NAMALWA (cell line): ENCODE measurements at regions not wholly inside any gene's neighbourhood (a gene's known extent, or its start where the extent isn't known, plus 50 kb on each side); places are given as distances from the start of the nearest gene placed in this dataset.

Source experiments
- DNase-seq: peaks from one replicate; pipeline ENCODE4 v3.0.0-alpha.2; 2015; ENCODE audit warnings: low spot score

DNA sequence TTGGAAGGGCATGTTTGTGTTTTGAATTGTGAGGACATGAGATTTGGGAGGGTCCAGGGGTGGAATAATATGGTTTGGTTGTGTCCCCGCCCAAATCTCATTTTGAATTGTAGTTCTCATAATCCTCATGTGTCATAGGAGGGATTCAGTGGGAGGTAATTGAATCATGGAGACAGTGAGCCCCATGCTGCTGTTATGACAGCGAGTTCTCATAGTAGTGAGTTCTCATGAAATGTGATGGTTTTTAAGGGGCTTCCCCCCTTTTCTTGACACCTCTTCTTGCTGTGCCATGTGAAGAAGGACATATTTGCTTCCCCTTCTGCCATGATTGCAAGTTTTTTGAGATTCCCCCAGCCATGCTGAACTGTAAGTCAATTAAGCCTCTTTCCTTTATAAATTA is 260.0 kb downstream of the DUSP6 start:
- no peak for DNase-seq

DNA sequence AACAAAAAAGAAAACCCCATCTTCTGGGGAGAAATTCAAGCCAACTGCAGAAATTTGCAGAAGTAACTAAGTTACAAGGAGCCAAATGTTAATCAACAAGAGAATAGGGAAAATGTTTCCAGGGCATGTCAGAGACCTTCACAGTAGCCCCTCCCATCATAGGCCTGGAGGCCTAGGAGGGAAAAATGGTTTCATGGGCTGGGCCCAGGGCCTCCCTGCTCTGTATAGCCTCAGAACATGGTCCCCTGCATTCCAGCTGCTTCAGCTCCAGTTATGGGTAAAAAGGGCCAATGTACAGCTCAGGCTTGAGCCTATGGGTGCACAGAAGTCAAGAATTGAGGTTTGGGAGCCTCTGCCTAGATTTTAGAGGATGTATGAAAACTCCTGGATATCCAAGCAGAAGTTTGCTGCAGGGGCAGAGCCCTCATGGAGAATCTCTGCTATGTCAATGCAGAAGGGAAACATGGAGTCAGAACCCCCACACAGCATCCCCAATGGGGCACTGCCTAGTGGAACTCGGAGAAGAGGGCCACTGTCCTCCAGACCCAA is 260.9 kb downstream of the DUSP6 start:
- DNase-seq = no peak

GRCh38 chr12:89089264-89089663 is 263.0 kb downstream of the DUSP6 start:
- DNase-seq = no peak

GRCh38 chr12:89087876-89088275 is 264.4 kb downstream of the DUSP6 start:
- no peak for DNase-seq

DNA sequence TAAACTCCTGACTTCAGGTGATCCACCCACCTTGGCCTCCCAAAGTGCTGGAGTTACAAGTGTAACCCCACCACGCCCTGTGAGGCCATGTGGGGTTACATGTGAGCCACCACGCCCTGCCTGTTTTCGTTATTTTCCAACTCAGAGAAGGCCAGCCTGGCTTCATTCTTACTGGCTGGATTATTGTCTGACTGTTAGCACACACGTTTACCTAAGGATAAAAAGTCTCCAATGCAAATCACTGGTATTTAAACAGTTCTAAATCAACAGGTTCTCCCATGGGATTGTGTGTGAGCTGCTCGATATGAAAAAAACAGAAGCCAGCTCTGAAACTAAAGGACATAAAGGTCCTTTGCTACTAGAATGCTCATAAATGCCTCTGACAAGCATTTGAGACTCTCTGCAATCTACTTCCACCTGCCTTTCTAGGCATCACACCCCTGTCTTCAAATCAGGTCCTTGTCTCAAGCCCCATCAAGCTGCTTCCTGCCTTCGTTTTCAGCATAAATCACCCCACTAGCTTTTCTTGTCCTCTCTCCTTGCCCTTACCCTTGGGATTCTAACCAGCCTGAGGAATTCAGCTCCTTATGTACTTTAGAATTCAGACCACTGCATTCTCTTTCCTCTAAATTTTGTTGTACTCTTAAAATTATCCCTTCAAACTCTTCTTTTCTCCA is 265.0 kb downstream of the DUSP6 start:
- no peak for DNase-seq

DNA sequence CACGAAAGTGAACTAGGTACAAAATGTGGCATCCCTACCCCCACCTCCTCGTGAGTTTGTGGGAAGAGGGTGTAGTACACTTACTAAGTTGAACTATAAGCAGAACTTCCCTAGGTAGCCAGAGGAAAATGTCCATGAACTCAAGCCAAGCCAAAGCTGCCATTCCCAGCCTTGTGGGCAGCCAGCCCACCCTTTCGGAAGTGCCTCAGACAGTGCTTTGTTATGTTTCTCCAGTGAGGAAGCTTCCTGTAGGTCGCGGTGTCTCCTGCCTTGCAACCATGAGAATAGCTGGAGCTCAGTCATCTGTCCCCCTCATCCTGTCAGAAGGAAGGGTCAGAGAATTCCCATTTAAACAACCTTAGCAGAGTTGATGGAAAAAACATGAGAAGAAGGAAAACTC is 266.9 kb downstream of the DUSP6 start:
- no peak for DNase-seq

DNA sequence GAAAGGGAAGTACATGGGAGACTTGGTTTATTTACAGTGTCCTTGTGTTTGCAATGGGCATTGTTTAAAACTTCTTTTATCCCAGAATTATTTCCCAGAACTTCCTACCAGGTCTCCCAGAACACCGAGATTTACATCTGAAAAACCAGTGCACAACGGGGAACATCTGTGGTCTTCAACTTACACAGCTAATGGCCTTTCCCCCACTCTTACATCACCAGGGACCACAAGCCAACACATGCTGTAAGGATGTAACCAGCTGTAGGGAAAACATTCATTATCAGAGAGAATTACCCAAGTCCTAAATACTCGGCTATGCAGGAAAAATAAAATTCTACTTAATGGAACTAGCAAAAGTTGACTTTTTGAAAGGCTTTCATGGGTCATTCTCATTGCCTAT is 267.6 kb downstream of the DUSP6 start:
- DNase-seq = no peak

GRCh38 chr12:89083491-89083890 is 268.8 kb downstream of the DUSP6 start:
- DNase-seq = no peak

GRCh38 chr12:89082370-89082753 is 269.9 kb downstream of the DUSP6 start:
- no peak for DNase-seq

DNA sequence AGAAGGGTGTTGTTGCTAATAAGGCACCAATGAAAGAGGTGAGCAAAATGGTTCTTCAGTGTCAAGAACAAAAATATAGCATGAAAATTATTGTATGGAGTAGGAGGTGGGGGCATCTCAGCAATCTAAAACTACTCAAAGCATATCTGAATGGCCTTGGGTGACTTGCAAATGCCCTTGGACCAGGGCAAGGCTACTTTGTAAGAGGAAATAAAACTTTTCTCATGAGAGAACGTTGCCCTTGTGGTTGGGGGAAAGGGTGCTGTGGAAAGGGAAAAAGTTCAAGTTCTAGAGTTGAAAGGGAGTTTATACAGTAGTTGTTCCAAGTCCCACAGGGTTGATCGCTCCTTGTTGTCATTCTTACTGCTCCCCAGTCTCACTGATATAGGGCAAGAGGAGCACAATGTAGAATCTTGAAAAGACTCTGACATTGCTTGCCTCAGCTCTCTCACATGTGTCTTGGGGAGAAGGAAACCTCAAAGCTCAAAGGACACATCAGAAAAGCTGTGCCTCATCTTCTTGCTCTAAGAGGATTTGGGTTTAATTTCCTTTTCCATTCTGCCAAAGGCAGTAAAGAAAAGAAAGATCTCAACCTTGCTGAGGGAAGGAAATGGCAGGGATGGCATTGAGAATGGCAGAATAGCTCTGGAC is 270.5 kb downstream of the DUSP6 start:
- DNase-seq = no peak

DNA sequence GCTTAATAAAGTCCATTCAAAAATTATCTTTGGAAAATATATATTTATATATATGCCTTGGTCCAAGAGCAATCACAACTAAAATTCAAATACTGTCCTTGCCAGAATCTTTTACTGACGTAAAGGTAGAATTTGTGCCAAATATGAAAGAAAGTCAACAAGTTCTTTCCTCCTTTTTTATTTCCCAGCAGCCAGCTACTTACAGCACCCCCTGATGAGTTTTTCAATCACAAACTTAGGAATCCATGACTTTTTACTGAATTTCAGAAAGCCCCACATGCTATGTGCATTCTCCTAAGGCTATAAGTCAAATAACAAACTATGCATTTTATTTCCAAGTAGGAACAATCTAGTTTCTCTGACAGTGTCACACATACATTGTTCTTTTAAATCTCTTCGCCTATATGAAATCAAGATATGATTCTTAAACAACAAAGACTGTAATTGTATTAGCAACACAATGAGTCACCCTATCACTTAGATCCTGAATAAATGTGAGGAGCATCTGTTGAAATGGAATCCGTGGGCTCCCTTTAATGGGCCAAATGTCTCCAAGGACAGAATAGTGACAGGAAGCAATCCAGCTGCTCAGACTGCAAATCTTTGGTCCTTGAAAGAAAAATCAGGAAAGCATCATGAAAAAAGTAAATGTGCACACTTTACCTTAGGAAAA is 271.4 kb downstream of the DUSP6 start:
- DNase-seq = no peak

DNA sequence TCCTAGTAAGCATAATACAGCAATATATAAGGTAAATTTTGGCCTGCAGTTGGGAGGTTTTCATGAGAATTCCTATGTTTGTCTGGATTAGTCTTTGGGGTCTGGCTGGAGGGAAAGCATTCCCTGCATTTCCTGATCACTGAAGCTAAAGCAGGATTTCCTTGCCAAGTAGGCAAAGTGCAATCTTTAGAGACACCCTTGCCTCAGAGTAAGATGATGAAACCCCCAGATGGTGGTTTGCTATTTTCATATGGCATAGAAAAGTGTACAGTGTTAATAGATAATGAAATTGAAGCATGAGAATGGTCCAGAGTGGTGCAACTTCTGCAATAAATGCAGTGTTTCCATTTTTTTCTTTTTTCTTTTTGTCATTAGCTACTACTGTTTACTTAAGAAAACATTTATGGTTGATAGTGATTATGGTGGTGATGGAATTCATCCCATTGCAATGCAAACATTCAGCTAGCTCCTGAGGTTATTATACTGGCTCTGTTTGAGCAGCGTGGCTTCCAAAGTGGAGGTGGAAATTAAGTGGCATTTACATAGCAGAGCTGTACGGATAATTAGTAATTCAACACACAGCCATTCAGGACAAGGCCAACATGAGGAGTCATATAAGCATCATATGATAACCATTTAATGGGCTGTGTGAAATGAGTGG is 276.3 kb downstream of the DUSP6 start:
- DNase-seq = no peak

- DNase-seq = no peak
Measured at GRCh38 chr12:89073659-89074058, 278.6 kb downstream of the DUSP6 start.

GRCh38 chr12:89073027-89073398 is 279.3 kb downstream of the DUSP6 start:
- DNase-seq = no peak

GRCh38 chr12:89072294-89073026 is 279.8 kb downstream of the DUSP6 start:
- DNase-seq = no peak

DNA sequence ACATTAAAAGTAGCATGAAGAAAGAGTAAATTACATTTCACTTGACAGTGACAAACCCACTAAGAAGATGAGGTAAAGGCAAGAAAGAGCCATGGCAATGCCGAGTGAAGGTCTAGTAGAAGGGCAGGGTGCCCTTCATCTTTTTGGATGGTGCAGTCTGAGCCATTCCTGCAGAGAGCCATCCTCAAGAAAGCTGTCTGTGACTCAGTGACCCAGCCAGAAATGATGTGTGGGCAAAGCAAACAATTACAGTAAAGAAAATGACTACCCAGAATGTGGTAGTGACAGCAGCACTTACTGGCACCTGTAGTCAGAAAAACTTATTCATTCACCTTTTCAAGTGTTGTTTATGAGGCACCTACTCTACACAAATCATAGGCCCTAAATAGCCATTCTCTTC is 281.7 kb downstream of the DUSP6 start:
- no peak for DNase-seq

- no peak for DNase-seq
Measured at GRCh38 chr12:89069431-89069830, 282.9 kb downstream of the DUSP6 start.

GRCh38 chr12:89067421-89068187 is 284.7 kb downstream of the DUSP6 start:
- DNase-seq = no peak

DNA sequence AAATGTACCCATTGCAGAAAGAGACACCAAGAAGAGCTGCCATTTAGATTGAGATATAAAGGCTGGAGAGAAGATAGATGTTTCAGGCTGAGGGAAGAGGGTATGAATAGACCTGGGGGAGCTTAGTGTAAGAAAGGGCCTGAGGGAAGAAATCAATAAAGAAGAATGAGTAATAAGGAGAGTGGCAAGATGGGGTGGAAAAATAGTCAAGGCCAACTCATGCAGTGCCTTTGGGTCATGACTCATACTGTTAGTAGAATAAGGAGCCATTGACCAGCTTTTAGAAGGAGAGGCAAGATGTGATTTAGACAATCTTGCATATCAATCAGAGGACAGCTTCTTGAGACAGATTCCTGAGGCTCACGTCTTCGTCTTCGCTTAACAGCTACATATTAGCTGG is 287.5 kb downstream of the DUSP6 start:
- no peak for DNase-seq

DNA sequence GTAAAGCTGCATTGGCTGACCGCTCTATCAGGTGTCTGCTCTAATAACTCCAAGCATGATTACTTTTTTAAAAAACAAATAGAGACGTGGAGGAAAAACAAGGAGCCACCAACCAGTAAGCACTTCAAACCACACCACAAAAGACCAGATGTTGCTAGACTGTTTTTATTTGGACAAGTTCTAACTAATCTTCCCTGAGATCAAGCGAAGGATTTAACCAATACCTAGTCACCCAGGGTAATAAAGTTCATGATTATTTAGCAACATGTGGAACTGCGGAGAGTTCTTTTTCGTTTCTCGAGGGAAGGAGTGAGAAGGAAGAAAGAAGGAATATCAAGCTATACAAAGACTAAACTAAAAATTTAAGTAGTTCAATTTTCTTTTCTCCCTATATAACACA is 288.1 kb downstream of the DUSP6 start:
- DNase-seq = no peak

- DNase-seq = no peak
Measured at GRCh38 chr12:89062996-89063395, 289.3 kb downstream of the DUSP6 start.
